Peyer's patch (tissue), 4 donors: ENCODE measurements at regions not wholly inside any gene's neighbourhood (a gene's known extent, or its start where the extent isn't known, plus 50 kb on each side); places are given as distances from the start of the nearest gene placed in this dataset.

ENCODE experiments used
- DNase-seq, 3 donors: peaks; one replicate each; pipeline ENCODE4 v3.0.0-alpha.2; 2017 to 2019
- H3K27ac ChIP-seq, 4 donors: fragments of 200-600 bp; sonication (generic); one replicate each; pipeline ENCODE4 v1.5.1; 2016 to 2019
- H3K27me3 ChIP-seq, 2 donors: fragments of 200-600 bp; sonication (generic); one replicate each; pipeline ENCODE4 v1.5.1; 2019
- H3K36me3 ChIP-seq, 3 donors: fragments of 200-600 bp; sonication (generic); one replicate each; pipeline ENCODE4 v1.5.1; 2016 to 2019
- H3K4me1 ChIP-seq, 4 donors: fragments of 200-600 bp; sonication (generic); one replicate each; pipeline ENCODE4 v1.5.1; 2016 to 2019
- H3K4me3 ChIP-seq, 4 donors: fragments of 200-600 bp; sonication (generic); 1 replicate in 3 of 4; 2 replicates in 1 of 4; pipeline ENCODE4 v1.5.1; 2016 to 2019; ENCODE audit warnings: mild to moderate bottlenecking in 1 of 4
- H3K9me3 ChIP-seq, 4 donors: fragments of 200-600 bp; sonication (generic); one replicate each; pipeline ENCODE4 v1.5.1; 2016 to 2019; ENCODE audit warnings: mild to moderate bottlenecking in 1 of 4
- CTCF ChIP-seq, 6 experiments: fragments of 450-650 bp in 4 of 6; fragments of 200-600 bp in 2 of 6; sonication (generic) in 1 of 6; IDR thresholded peaks; one replicate each; pipeline ENCODE4 v1.5.1; 2017 to 2019; ENCODE audit warnings: antibody characterized with exemption in 6 of 6, mild to moderate bottlenecking in 3 of 6, moderate library complexity in 1 of 6
- POLR2A ChIP-seq, 2 donors: fragments of 450-650 bp; IDR thresholded peaks; one replicate each; pipeline ENCODE4 v1.5.1; 2017; ENCODE audit warnings: antibody characterized with exemption in 2 of 2, mild to moderate bottlenecking in 2 of 2, moderate library complexity in 2 of 2

GRCh38 chr2:2765839-2766495 is 434.9 kb upstream of the MYT1L start:
- Histone ChIP-seq H3K9me3 (no peaks in the 10 kb centered on the region), H3K27ac (no peak overlapping the region), H3K4me3 (no peak overlapping the region), H3K4me1 (no peaks in the 10 kb centered on the region), H3K27me3 (no peaks in the 10 kb centered on the region), H3K36me3 (no peaks in the 10 kb centered on the region)
- DNase-seq = no peak
- TF ChIP-seq POLR2A (IDR thresholded peaks at IDR 0.05) = no peak
- TF ChIP-seq CTCF (IDR thresholded peaks at IDR 0.05) = no peak

- no peak overlapping the region for H3K27ac ChIP-seq
- no peak overlapping the region for H3K4me3 ChIP-seq
- TF ChIP-seq CTCF (IDR thresholded peaks at IDR 0.05) = no peak
- TF ChIP-seq POLR2A (IDR thresholded peaks at IDR 0.05) = no peak
Measured at GRCh38 chr2:2765176-2765800, 434.2 kb upstream of the MYT1L start.

GRCh38 chr2:2764739-2765138 is 433.7 kb upstream of the MYT1L start:
- no peak for DNase-seq
- Histone ChIP-seq H3K27ac (no peak overlapping the region), H3K27me3 (no peaks in the 10 kb centered on the region), H3K4me1 (no peaks in the 10 kb centered on the region), H3K36me3 (no peaks in the 10 kb centered on the region), H3K9me3 (no peaks in the 10 kb centered on the region), H3K4me3 (no peak overlapping the region)
- TF ChIP-seq POLR2A (IDR thresholded peaks at IDR 0.05) (no peak), CTCF (IDR thresholded peaks at IDR 0.05) (no peak)

More at GRCh38 chr2:2765176-2765800, 434.2 kb upstream of the MYT1L start:
- no peak for DNase-seq
- Histone ChIP-seq H3K9me3 (no peaks in the 10 kb centered on the region), H3K27me3 (no peaks in the 10 kb centered on the region), H3K4me1 (no peaks in the 10 kb centered on the region), H3K36me3 (no peaks in the 10 kb centered on the region)

GRCh38 chr2:2764001-2764355 is 432.9 kb upstream of the MYT1L start:
- H3K36me3 ChIP-seq = no peaks in the 10 kb centered on the region
- no peak overlapping the region for H3K27ac ChIP-seq

GRCh38 chr2:2763351-2764000 is 432.4 kb upstream of the MYT1L start:
- Histone ChIP-seq H3K9me3 (no peaks in the 10 kb centered on the region), H3K27ac (no peak overlapping the region), H3K36me3 (no peaks in the 10 kb centered on the region), H3K4me1 (no peaks in the 10 kb centered on the region), H3K4me3 (no peak overlapping the region), H3K27me3 (no peaks in the 10 kb centered on the region)
- DNase-seq = no peak
- no peak for TF ChIP-seq CTCF (IDR thresholded peaks at IDR 0.05)
- TF ChIP-seq POLR2A (IDR thresholded peaks at IDR 0.05) = no peak

More at GRCh38 chr2:2764001-2764355, 432.9 kb upstream of the MYT1L start:
- DNase-seq = no peak
- H3K27me3 ChIP-seq = no peaks in the 10 kb centered on the region
- H3K9me3 ChIP-seq = no peaks in the 10 kb centered on the region
- TF ChIP-seq POLR2A (IDR thresholded peaks at IDR 0.05) = no peak
- TF ChIP-seq CTCF (IDR thresholded peaks at IDR 0.05) = no peak
- H3K4me3 ChIP-seq = no peak overlapping the region
- no peaks in the 10 kb centered on the region for H3K4me1 ChIP-seq
